ENCODE measurements at regions not wholly inside any gene's neighbourhood (a gene's known extent, or its start where the extent isn't known, plus 50 kb on each side); places are given as distances from the start of the nearest gene placed in this dataset.

GRCh38 chr2:173419506-173419905 lies 64.8 kb downstream of the CDCA7 start:
- no peak for DNase-seq

- no peak for DNase-seq
Observed at GRCh38 chr2:173424886-173425285, 70.2 kb downstream of the CDCA7 start.

GRCh38 chr2:173427887-173428668 lies 73.4 kb downstream of the CDCA7 start:
- no peak for DNase-seq

GRCh38 chr2:173431191-173431590 lies 76.5 kb downstream of the CDCA7 start:
- no peak for DNase-seq

- DNase-seq: no peak
Observed at GRCh38 chr2:173432049-173432754, 77.5 kb downstream of the CDCA7 start.

GRCh38 chr2:173434762-173435569 lies 80.3 kb downstream of the CDCA7 start:
- DNase-seq: no peak

GRCh38 chr2:173435574-173435973 lies 80.9 kb downstream of the CDCA7 start:
- DNase-seq: no peak

GRCh38 chr2:173436088-173436487 lies 81.4 kb downstream of the CDCA7 start:
- no peak for DNase-seq

- no peak for DNase-seq
Observed at GRCh38 chr2:173441222-173441621, 86.5 kb downstream of the CDCA7 start.

- DNase-seq: no peak
Observed at GRCh38 chr2:173442542-173442941, 87.9 kb downstream of the CDCA7 start.

GRCh38 chr2:173446722-173447121 lies 92.0 kb downstream of the CDCA7 start:
- no peak for DNase-seq

GRCh38 chr2:173448938-173449471 lies 94.3 kb downstream of the CDCA7 start:
- peak; percentile 67 for DNase-seq

- peak; percentile 18 for DNase-seq
Observed at GRCh38 chr2:173451118-173451517, 96.4 kb downstream of the CDCA7 start.

GRCh38 chr2:173451941-173452340 lies 97.3 kb downstream of the CDCA7 start:
- no peak for DNase-seq

GRCh38 chr2:173452416-173452815 lies 97.7 kb downstream of the CDCA7 start:
- DNase-seq: no peak

GRCh38 chr2:173456960-173457359 lies 102.3 kb downstream of the CDCA7 start:
- no peak for DNase-seq

- DNase-seq: no peak
Observed at GRCh38 chr2:173457366-173457765, 102.7 kb downstream of the CDCA7 start.

GRCh38 chr2:173458991-173459780 lies 104.5 kb downstream of the CDCA7 start:
- DNase-seq: no peak

GRCh38 chr2:173462892-173463840 lies 108.5 kb downstream of the CDCA7 start:
- DNase-seq: no peak

GRCh38 chr2:173463846-173464245 lies 109.2 kb downstream of the CDCA7 start:
- no peak for DNase-seq

- no peak for DNase-seq
Observed at GRCh38 chr2:173467751-173468150, 113.1 kb downstream of the CDCA7 start.

Measured in CD4-positive, alpha-beta T cell treated with Interleukin-6 for 4 hours (primary cell).